ENCODE measurements at regions not wholly inside any gene's neighbourhood (a gene's known extent, or its start where the extent isn't known, plus 50 kb on each side); places are given as distances from the start of the nearest gene placed in this dataset.

DNA sequence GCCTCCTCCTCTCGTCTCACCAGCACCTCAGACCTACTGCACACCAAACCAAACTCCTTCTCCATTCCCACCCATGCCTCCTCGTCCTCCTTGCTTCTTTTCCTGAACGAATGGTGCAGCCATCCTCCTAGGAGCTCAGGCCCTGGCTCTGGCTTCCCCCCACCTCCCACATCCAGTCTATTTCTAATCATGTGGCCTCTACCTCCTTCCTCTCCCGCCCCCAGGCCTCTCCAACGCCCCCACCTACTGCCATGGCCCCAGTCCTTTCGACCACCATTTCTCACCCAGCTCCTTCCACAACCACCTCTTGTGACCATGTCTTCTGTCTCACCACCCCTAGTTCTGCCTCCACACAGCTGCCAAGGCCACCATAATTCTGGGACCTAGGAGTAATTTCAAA is 127.1 kb downstream of the PJA1 start:
- peaks cover 2% of the 10 kb centered on the region for H3K27me3 Mint-ChIP-seq
- CTCF ChIA-PET = no interaction called here
- intact Hi-C loops (cut with DNase I, micrococcal nuclease) = no loop called here
- TF ChIP-seq, protein P1, sequence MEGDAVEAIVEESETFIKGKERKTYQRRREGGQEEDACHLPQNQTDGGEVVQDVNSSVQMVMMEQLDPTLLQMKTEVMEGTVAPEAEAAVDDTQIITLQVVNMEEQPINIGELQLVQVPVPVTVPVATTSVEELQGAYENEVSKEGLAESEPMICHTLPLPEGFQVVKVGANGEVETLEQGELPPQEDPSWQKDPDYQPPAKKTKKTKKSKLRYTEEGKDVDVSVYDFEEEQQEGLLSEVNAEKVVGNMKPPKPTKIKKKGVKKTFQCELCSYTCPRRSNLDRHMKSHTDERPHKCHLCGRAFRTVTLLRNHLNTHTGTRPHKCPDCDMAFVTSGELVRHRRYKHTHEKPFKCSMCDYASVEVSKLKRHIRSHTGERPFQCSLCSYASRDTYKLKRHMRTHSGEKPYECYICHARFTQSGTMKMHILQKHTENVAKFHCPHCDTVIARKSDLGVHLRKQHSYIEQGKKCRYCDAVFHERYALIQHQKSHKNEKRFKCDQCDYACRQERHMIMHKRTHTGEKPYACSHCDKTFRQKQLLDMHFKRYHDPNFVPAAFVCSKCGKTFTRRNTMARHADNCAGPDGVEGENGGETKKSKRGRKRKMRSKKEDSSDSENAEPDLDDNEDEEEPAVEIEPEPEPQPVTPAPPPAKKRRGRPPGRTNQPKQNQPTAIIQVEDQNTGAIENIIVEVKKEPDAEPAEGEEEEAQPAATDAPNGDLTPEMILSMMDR (IDR thresholded peaks at IDR 0.05) = no peak
- H3K4me3 ChIP-seq (ENCODE audit: low read length) = no peak overlapping the region
- H3K4me3 Mint-ChIP-seq = no peak overlapping the region
- ATAC-seq (ENCODE audit: poor library complexity) = no peak
- no peak for DNase-seq
- H3K27ac Mint-ChIP-seq = no peak overlapping the region
- no peaks in the 10 kb centered on the region for H3K9me3 ChIP-seq (ENCODE audit: control insufficient read depth in 1 of 2, insufficient read depth in 1 of 2, low read length in 2 of 2)
- no peaks in the 10 kb centered on the region for H3K36me3 Mint-ChIP-seq (ENCODE audit: low read depth)
- H3K27ac ChIP-seq (ENCODE audit: low read depth in 1 of 2, low read length in 2 of 2) = no peak overlapping the region
- no peaks in the 10 kb centered on the region for H3K36me3 ChIP-seq (ENCODE audit: insufficient read depth, low read length)
- H3K27me3 ChIP-seq (ENCODE audit: control insufficient read depth in 1 of 2, insufficient read depth in 2 of 2, low read length in 2 of 2) = no peaks in the 10 kb centered on the region
- H3K4me1 Mint-ChIP-seq (ENCODE audit: low read depth) = no peaks in the 10 kb centered on the region
- H3K9me3 Mint-ChIP-seq = no peaks in the 10 kb centered on the region
- no peaks in the 10 kb centered on the region for H3K4me1 ChIP-seq (ENCODE audit: insufficient read depth, low read length)
- POLR2A ChIA-PET = no interaction called here

DNA sequence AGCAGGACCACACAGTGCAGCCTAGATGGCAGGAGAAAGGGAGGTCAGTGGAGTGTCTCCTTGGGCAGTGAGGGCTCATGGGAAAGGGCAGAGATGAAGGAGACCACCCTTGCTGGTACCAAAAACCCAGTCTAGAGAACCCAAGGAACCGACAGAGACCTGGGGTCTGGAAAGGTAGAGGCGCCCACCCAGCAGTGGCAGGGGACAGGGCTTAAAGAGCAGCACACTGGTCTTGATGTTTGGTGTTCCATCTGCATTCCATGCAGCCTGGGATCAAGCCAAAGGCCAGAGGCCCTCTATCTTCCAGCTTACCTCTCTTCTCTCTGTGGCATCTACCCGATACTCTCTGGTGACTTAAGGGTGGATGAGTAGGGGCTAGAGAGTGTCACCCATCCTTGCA is 127.5 kb downstream of the PJA1 start:
- Mint-ChIP-seq H3K9me3 (no peaks in the 10 kb centered on the region), H3K4me3 (no peak overlapping the region), H3K4me1 (ENCODE audit: low read depth) (no peaks in the 10 kb centered on the region), H3K27ac (no peak overlapping the region), H3K27me3 (no peaks in the 10 kb centered on the region), H3K36me3 (ENCODE audit: low read depth) (no peaks in the 10 kb centered on the region)
- CTCF ChIA-PET = no interaction called here
- no peak for ATAC-seq (ENCODE audit: poor library complexity)
- intact Hi-C loops (cut with DNase I, micrococcal nuclease) = no loop called here
- H3K36me3 ChIP-seq (ENCODE audit: insufficient read depth, low read length) = no peaks in the 10 kb centered on the region
- POLR2A ChIA-PET = no interaction called here
- DNase-seq = no peak
- no peaks in the 10 kb centered on the region for H3K4me1 ChIP-seq (ENCODE audit: insufficient read depth, low read length)
- no peak overlapping the region for H3K4me3 ChIP-seq (ENCODE audit: low read length)
- H3K9me3 ChIP-seq (ENCODE audit: control insufficient read depth in 1 of 2, insufficient read depth in 1 of 2, low read length in 2 of 2) = no peaks in the 10 kb centered on the region
- no peaks in the 10 kb centered on the region for H3K27me3 ChIP-seq (ENCODE audit: control insufficient read depth in 1 of 2, insufficient read depth in 2 of 2, low read length in 2 of 2)
- TF ChIP-seq, protein P1 (IDR thresholded peaks at IDR 0.05) = no peak
- no peak overlapping the region for H3K27ac ChIP-seq (ENCODE audit: low read depth in 1 of 2, low read length in 2 of 2)

DNA sequence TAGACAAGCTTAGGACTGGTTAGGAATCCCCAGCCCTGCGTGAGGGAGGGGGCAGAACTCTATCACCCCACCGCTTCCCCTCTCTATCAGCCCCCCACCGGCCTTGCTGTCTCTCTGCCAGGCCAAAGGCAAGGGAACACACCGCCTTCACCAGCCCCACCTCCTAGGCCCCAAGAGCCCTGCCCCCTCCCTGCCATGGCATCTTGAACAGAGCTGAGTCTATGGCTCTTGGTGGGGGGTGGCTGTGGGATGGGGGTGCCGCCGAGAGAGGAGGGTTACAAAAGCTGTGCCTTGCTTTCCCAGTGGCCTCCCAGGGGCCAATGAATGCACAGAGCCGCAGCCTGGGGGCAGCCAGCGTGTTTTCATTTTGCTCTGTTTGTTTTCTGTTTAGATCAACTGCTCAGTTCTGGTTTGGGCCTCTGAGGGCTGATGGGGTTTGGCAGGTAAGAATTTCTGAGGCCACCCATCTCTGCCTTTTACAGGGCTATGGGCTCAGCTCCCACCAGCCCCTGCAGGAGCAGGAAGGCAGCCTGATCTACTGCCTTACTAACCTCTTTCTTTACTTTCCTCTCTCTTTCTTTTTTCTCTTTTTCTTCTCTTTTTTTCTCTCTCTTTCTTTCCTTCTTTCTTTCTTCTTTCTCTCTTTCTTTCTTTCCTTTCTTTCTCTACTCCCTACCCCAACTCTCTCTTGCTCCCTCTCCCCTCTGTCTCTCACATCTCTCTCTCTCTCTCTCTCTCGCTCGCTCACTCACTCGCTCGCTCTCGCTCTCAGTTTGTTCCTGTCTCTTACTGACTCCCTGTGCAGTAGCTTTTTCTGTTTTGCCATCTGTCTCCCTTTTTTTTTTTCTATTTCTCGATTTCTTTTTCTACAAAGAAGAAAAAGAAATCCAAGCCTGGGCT is 128.3 kb downstream of the PJA1 start:
- DNase-seq = no peak
- no peak for ATAC-seq (ENCODE audit: poor library complexity)
- Histone ChIP-seq H3K27ac (ENCODE audit: low read depth in 1 of 2, low read length in 2 of 2) (no peak overlapping the region), H3K4me3 (ENCODE audit: low read length) (no peak overlapping the region), H3K4me1 (ENCODE audit: insufficient read depth, low read length) (no peaks in the 10 kb centered on the region), H3K36me3 (ENCODE audit: insufficient read depth, low read length) (no peaks in the 10 kb centered on the region), H3K27me3 (ENCODE audit: control insufficient read depth in 1 of 2, insufficient read depth in 2 of 2, low read length in 2 of 2) (no peaks in the 10 kb centered on the region), H3K9me3 (ENCODE audit: control insufficient read depth in 1 of 2, insufficient read depth in 1 of 2, low read length in 2 of 2) (no peaks in the 10 kb centered on the region)
- Mint-ChIP-seq H3K4me1 (ENCODE audit: low read depth) (no peaks in the 10 kb centered on the region), H3K27ac (no peak overlapping the region), H3K27me3 (no peaks in the 10 kb centered on the region), H3K4me3 (no peak overlapping the region), H3K9me3 (no peaks in the 10 kb centered on the region), H3K36me3 (ENCODE audit: low read depth) (no peaks in the 10 kb centered on the region)
- CTCF ChIA-PET = no interaction called here
- TF ChIP-seq, protein P1 (IDR thresholded peaks at IDR 0.05) = no peak
- POLR2A ChIA-PET = no interaction called here
- intact Hi-C loops (cut with DNase I, micrococcal nuclease) = no loop called here
